Tibial artery (tissue), 4 donors: ENCODE measurements at regions not wholly inside any gene's neighbourhood (a gene's known extent, or its start where the extent isn't known, plus 50 kb on each side); places are given as distances from the start of the nearest gene placed in this dataset.

Experiments
- DNase-seq, 2 donors: peaks; one replicate each; pipeline ENCODE4 v3.0.0-alpha.2; 2019
- H3K27ac ChIP-seq, 2 donors: fragments of 200-600 bp; sonication (generic) in 1 of 2; 1 replicate in 1 of 2; 2 replicates in 1 of 2; pipeline ENCODE4 v1.5.1; 2018 to 2019; ENCODE audit warnings: mild to moderate bottlenecking in 1 of 2
- H3K27me3 ChIP-seq, 2 donors: fragments of 200-600 bp; sonication (generic) in 1 of 2; one replicate each; pipeline versions ENCODE4 v1.5.1 to v1.6.0; 2016 to 2019
- H3K36me3 ChIP-seq, 3 donors: fragments of 200-600 bp; sonication (generic) in 2 of 3; one replicate each; pipeline ENCODE4 v1.5.1; 2016 to 2019; ENCODE audit warnings: mild to moderate bottlenecking in 2 of 3
- H3K4me1 ChIP-seq, 4 donors: fragments of 200-600 bp; sonication (generic) in 2 of 4; 1 replicate in 3 of 4; 2 replicates in 1 of 4; pipeline ENCODE4 v1.5.1; 2016 to 2019
- H3K4me3 ChIP-seq, 2 donors: fragments of 200-600 bp; sonication (generic) in 1 of 2; 1 replicate in 1 of 2; 2 replicates in 1 of 2; pipeline ENCODE4 v1.5.1; 2018 to 2019; ENCODE audit warnings: mild to moderate bottlenecking in 2 of 2
- H3K9me3 ChIP-seq, 3 donors: fragments of 200-600 bp; sonication (generic) in 1 of 3; one replicate each; pipeline ENCODE4 v1.5.1; 2016 to 2019
- CTCF ChIP-seq, 2 experiments: fragments of 200-600 bp in 1 of 2; fragments of 450-650 bp in 1 of 2; IDR thresholded peaks; one replicate each; pipeline ENCODE4 v1.5.1; 2017 to 2019; ENCODE audit warnings: antibody characterized with exemption in 2 of 2, mild to moderate bottlenecking in 1 of 2, moderate library complexity in 1 of 2
- intact Hi-C: fragments of 100-400 bp; cut with DNase I; formaldehyde crosslinking; loops from one replicate; pipeline ENCODE4 v1.15.0; 2023; ENCODE audit warnings: low total_unique reads

GRCh38 chr4:163866728-163867315, 372.3 kb downstream of the TMA16 start:
- Histone ChIP-seq H3K27me3 (no peaks in the 10 kb centered on the region), H3K4me1 (no peaks in the 10 kb centered on the region), H3K27ac (no peak overlapping the region), H3K9me3 (no peaks in the 10 kb centered on the region), H3K4me3 (no peak overlapping the region), H3K36me3 (no peaks in the 10 kb centered on the region)
- no peak for DNase-seq
- TF ChIP-seq CTCF (IDR thresholded peaks at IDR 0.05) = no peak
- intact Hi-C loops = no loop called here

- Histone ChIP-seq H3K36me3 (no peaks in the 10 kb centered on the region), H3K4me1 (no peaks in the 10 kb centered on the region), H3K4me3 (no peak overlapping the region), H3K27ac (no peak overlapping the region), H3K9me3 (no peaks in the 10 kb centered on the region), H3K27me3 (no peaks in the 10 kb centered on the region)
- intact Hi-C loops = no loop called here
- no peak for DNase-seq
- no peak for TF ChIP-seq CTCF (IDR thresholded peaks at IDR 0.05)
Observed at GRCh38 chr4:163868445-163868844, 374.0 kb downstream of the TMA16 start.

- Histone ChIP-seq H3K27me3 (no peaks in the 10 kb centered on the region), H3K36me3 (no peaks in the 10 kb centered on the region), H3K9me3 (no peaks in the 10 kb centered on the region), H3K27ac (no peak overlapping the region), H3K4me1 (no peaks in the 10 kb centered on the region), H3K4me3 (no peak overlapping the region)
- intact Hi-C loops = no loop called here
- DNase-seq = no peak
- TF ChIP-seq CTCF (IDR thresholded peaks at IDR 0.05) = no peak
Observed at GRCh38 chr4:163871078-163871477, 376.6 kb downstream of the TMA16 start.

DNA sequence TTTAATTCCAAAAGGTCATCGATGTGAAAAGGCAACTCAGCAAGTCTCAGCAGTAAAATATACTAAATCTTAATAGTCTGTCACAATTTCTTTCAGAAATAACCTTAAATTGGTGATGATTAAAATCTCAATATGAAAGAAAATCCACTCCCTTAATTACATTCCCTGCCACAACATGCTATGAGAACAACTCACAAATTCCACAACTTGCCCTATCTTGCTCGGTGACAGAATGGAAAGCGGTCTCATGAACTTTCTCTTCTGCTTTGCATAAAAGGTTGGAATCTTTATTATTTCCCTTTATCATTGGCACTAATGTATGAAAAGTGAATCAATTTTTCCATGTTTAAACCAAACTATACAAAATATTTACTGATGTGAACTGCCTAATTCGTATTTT, 380.8 kb downstream of the TMA16 start:
- no peaks in the 10 kb centered on the region for H3K27me3 ChIP-seq
- H3K4me3 ChIP-seq = no peak overlapping the region
- no peak for TF ChIP-seq CTCF (IDR thresholded peaks at IDR 0.05)
- intact Hi-C loops = no loop called here
- H3K27ac ChIP-seq = no peak overlapping the region
- no peaks in the 10 kb centered on the region for H3K36me3 ChIP-seq
- H3K4me1 ChIP-seq = no peaks in the 10 kb centered on the region
- no peak for DNase-seq
- no peaks in the 10 kb centered on the region for H3K9me3 ChIP-seq

DNA sequence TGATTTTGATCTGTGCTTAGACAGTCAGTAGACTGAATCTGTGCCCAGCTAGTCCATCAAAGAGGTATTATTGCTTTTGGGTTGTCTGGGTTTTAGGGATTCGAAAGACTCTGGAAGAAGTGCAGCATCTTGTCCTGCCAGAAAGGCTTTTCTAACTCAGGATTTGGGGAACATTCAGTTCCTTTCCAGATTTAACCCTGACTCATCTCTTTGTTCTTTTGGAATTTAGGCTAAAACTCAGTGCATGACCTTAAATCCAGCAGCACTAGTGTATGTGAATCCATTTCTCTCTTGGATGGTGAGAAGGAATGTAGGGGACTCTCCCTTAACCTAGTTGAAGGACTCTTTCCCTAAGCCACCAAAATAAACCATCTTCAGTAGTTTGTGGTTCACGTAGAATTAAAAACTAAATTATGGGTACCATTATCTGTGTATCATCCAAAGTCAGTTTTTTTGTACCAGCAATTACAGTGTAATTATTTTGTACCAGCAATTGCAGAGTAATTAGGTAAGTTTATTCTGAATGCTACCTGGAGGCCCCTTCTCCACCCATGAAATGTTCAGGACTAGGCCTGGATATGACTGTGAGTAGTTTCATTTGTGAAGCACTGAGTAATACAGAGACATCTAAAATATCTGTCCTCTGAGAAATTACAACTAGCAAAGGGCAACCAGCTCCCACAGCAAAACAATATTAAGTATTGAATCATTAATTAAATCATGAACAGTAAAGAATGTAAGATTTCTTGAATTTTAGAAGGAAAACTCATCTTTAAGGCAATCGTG, 384.0 kb downstream of the TMA16 start:
- TF ChIP-seq CTCF (IDR thresholded peaks at IDR 0.05) = no peak
- intact Hi-C loops = no loop called here
- DNase-seq = no peak

More for the DNA sequence above, 384.0 kb downstream of the TMA16 start:
- no peak overlapping the region for H3K4me3 ChIP-seq
- no peaks in the 10 kb centered on the region for H3K36me3 ChIP-seq
- no peaks in the 10 kb centered on the region for H3K9me3 ChIP-seq
- no peak overlapping the region for H3K27ac ChIP-seq
- no peaks in the 10 kb centered on the region for H3K4me1 ChIP-seq
- H3K27me3 ChIP-seq = no peaks in the 10 kb centered on the region
